Left cardiac atrium (tissue), 4 donors: ENCODE measurements at regions not wholly inside any gene's neighbourhood (a gene's known extent, or its start where the extent isn't known, plus 50 kb on each side); places are given as distances from the start of the nearest gene placed in this dataset.
A peak's percentile ranks its signal among the peaks of the same experiment; 100 is the strongest.

Source experiments
- ATAC-seq, 2 donors: fragments of 200-7000 bp; cut with Tn5 transposase; one replicate each; pipeline ENCODE4 v1.9.1; 2020; ENCODE audit warnings: mild to moderate bottlenecking in 2 of 2, moderate library complexity in 2 of 2
- DNase-seq: peaks from one replicate; pipeline ENCODE4 v3.0.0-alpha.2; 2020
- intact Hi-C, 2 donors: fragments of 100-400 bp; cut with DNase I; formaldehyde crosslinking; loops; one replicate each; pipeline versions ENCODE4 v1.14.1 to v1.15.1; 2022 to 2023
- donor health status: DM: no; HTN: yes; CAD: no.
- donor health status: DM: no; HTN: yes; CAD: no; lungs with severe emphysema.
- donor health status: DM: yes; HTN: yes; CAD: no.
- donor health status: Dilated cardiomyopathy.

DNA sequence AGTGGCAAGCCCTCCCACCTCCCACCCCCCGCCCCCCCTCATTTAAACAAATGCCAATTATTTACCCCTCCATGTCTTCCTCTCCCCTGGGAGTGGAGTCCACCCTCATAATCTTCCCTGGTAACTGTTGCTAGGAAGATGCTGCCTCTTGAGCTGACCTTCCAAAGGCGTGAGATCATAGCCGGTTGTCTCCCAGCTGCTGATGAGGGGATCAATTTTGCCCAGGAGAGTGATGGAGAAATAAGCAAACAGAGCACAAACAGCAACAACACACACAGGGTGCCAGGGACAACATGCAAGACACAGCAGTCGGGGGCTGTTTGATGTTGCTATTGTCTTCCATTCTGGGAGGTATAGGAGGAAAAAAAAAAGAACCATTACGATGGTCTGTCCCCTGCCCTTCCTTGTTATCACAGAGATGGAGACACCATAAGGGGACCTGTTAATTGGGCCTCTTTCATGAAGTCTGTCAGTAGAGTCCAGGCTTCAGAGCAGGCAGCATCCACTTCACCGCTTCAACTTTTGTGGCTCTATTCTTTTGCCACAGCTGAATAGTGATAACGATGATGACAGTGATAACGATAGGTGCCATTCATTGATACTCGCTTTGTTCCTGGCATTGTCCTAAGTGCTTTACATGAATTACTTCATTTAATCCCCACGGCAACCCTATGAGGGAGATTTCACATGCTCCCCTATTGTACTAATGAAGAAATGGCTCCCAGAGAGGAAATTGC is 76.9 kb upstream of the RGMA start:
- intact Hi-C loops, result no loop called here
- ATAC-seq (no peak), DNase-seq (no peak)

- intact Hi-C loops, result no loop called here
- ATAC-seq, result no peak
- DNase-seq, result no peak
These were observed 75.4 kb upstream of the RGMA start for GRCh38 chr15:93164409-93164808.

GRCh38 chr15:93162560-93162959 is 73.5 kb upstream of the RGMA start:
- ATAC-seq (no peak), DNase-seq (no peak)
- intact Hi-C loops, result no loop called here

DNA sequence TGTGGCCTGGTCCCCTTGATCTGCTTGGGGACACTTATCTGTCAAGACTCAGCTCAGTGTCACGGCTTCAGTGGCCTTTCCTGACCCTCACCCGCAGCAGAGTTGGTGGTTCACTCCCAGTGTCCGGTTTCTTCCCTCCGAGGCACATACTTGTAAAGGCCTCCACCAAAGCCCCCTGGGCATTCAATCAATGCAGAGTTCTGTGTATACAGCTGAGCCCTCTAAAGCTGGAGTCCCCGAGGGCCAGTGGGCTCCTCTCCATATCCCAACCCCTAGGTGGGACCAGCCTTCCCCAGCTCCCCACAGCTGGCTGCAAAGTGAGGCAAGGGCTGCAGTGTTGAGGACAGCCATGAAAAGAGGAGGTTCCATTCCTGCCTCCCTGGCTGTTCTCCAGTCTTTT is 70.9 kb upstream of the RGMA start:
- no peak for ATAC-seq
- intact Hi-C loops, result no loop called here

GRCh38 chr15:93158097-93158900 is 69.3 kb upstream of the RGMA start:
- intact Hi-C loops, result no loop called here
- ATAC-seq, result no peak
- no peak for DNase-seq

More for the DNA sequence above, 70.9 kb upstream of the RGMA start:
- DNase-seq, result no peak

GRCh38 chr15:93154666-93155065 is 65.7 kb upstream of the RGMA start:
- DNase-seq (no peak), ATAC-seq (no peak)
- intact Hi-C loops, result no loop called here

DNA sequence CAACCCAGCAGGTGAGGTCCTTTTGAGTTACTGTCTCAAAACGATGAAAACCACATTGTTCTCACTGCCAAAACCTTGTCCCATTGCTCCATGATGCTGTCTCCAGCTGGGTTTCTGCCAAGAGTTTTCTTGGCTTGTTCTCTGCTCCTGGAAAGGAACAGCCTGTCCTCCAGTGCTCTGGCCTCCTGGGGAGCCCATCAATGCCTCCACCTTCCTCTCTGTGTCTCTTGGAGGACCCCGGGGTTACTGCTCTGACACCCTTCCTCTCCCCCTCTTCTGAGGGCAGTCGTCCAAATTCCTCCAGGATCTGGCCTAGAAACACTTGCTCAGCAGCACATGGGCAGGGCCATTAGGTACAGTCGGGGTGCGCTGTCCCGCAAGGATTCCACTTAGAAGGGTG is 63.9 kb upstream of the RGMA start:
- intact Hi-C loops, result no loop called here
- DNase-seq, result peak; percentile 61
- ATAC-seq, result peak; percentile 85 to 87

DNA sequence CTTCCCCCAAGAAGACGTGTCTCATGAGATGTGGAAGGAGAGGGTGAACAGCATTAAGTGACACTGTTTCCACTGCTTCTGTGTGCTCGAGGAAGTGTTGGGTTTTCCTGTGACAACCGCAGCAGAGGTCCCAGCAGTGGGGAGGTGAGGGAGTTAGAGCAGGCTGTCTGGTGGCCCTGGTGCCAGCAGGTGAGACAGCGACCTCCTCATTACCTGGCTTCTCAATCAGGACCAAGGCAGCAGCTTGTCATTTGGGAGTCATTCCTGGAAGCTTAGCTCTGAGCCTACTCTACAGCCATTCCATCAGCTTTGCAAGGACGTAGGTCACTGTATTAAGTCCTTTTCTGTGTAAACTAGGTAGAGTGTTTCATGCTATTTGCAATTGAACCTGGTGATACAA is 63.3 kb upstream of the RGMA start:
- ATAC-seq (peak in 1 of 2 donors; percentile 10), DNase-seq (no peak)
- intact Hi-C loops, result no loop called here

GRCh38 chr15:93150910-93151881 is 62.2 kb upstream of the RGMA start:
- intact Hi-C loops, result no loop called here
- DNase-seq, result peak; percentile 31
- peak in 1 of 2 donors; percentile 42 for ATAC-seq

DNA sequence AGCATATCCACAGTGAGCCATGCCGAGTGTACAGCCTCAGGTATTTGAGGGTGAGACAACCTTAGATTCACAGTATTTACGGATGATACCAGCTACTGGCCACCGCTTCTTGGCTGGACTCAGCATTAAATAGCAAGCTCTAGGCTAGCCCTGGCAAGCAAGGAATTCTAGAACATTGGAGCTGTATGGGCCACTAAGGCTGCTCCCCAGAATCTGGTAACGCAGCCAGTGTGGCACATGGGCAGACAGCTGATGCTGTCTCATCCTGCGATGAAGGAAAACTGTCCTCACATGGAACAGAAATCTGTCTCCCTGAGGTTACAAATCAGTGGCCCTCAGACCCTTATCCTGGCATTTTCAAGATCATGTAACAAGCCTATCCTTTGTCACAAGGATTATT is 57.6 kb upstream of the RGMA start:
- DNase-seq (no peak), ATAC-seq (no peak)
- intact Hi-C loops, result no loop called here

GRCh38 chr15:93146196-93146595 is 57.2 kb upstream of the RGMA start:
- intact Hi-C loops, result no loop called here
- ATAC-seq (peak in 1 of 2 donors; percentile 65), DNase-seq (no peak)

DNA sequence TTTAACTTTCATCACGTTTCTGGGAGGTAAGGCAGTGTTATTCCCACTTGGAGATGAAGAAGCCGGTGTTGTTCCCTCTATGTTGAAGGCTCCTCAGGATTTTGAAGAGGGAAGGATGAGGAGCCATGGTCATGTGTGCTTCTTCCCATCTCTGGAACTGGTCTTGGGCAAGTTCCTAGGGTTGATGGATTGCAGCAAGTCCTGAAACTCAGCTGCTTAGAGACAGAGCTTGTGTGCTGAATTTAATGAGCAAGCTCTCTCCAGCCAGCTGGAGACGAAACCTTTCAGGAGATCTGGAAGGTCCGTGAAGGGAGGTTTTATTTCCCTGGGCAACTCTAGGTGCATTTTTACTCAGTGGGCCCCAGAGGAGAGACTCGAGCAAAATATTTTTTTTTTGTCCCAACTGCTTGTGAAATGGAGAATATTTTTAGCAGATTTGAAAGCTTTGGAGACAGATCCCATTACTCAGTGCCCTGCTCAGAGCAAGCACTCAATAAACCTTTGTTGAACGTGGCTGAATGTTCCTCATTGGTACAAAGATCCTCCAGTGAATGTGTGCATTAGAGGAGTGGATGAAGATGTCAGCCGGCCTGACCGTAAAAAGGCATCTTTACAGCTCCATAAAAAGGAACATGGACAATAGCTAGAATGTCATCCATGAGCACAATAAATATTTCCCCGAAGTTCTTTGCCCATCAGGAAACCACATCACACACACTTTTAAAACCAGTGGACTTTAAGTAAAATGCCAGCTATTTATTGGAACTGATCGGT is 55.6 kb upstream of the RGMA start:
- intact Hi-C loops, result no loop called here
- DNase-seq (no peak), ATAC-seq (no peak)

GRCh38 chr15:93143186-93143585 is 54.2 kb upstream of the RGMA start:
- ATAC-seq (no peak), DNase-seq (no peak)
- intact Hi-C loops, result no loop called here

- peak in 1 of 2 donors; percentile 70 for ATAC-seq
- no peak for DNase-seq
- intact Hi-C loops, result no loop called here
These were observed 52.4 kb upstream of the RGMA start for GRCh38 chr15:93141371-93141794.

GRCh38 chr15:93139436-93139835 is 50.4 kb upstream of the RGMA start:
- intact Hi-C loops, result no loop called here
- ATAC-seq (no peak), DNase-seq (no peak)

DNA sequence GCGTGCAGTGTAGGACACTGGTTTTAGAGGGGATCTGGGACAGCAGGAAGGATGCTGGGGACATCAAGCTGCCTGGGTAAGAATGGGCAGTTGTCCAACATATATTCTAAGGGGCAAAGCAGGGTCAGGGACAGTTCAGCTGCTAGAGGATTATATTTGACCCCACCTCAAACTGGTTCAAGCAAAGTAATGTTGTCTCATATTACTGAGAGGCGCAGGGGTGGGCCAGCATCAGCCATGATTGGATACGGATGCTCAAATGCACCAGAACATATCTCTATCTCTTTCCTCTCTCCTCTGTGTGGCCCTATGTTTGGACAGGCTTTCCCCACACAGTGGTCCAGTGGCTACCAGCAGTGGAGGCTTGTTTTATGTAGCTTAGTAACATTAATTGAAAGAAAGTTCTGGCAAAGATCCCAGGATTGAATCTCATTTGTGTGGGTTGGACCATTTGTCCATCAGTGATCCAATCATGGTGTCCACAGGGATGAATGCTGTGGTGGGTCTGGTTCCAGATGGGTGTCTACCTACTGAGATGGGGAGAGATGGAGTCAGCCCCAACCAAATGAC is 49.8 kb upstream of the RGMA start:
- intact Hi-C loops, result no loop called here
- ATAC-seq, result no peak
- no peak for DNase-seq
